ENCODE measurements at regions not wholly inside any gene's neighbourhood (a gene's known extent, or its start where the extent isn't known, plus 50 kb on each side); places are given as distances from the start of the nearest gene placed in this dataset.
A peak's percentile ranks its signal among the peaks of the same experiment; 100 is the strongest.

GRCh38 chr13:60696602-60697001, 299.6 kb downstream of the TDRD3 start:
- Histone ChIP-seq H3K4me2 (ENCODE audit: insufficient read depth in 1 of 2, low read depth in 2 of 2, low read length in 2 of 2) (0 out of 4 replicates have a peak overlapping the region, but pooled peaks of 1 of the 2 experiments have one; percentile 16), H4K91ac (replicated peaks; ENCODE audit: insufficient read length, low read length) (no peak overlapping the region), H3K79me2 (ENCODE audit: control insufficient read depth in 1 of 2, insufficient read depth in 2 of 2, low read length in 2 of 2) (no peaks in the 10 kb centered on the region), H3K23me2 (ENCODE audit: low read depth, low read length) (no peaks in the 10 kb centered on the region), H3K4me1 (replicated peaks in 1 of 4; ENCODE audit: control insufficient read depth in 3 of 4, insufficient read depth in 4 of 4, low read length in 3 of 4) (peaks cover 0 to 7% (median 0%) of the 10 kb centered on the region in 4 experiments; a peak in 3 of 7 replicates), H2AK5ac (ENCODE audit: low read depth, low read length) (no peak overlapping the region), H3K36me3 (ENCODE audit: control insufficient read depth in 2 of 4, insufficient read depth in 4 of 4, low read length in 3 of 4) (no peaks in the 10 kb centered on the region), H4K5ac (ENCODE audit: insufficient read length, low read depth, low read length) (no peak overlapping the region), H2BK15ac (ENCODE audit: low read length) (no peak overlapping the region), H2BK120ac (replicated peaks; ENCODE audit: low read depth, low read length) (no peak overlapping the region), H2BK20ac (ENCODE audit: low read length) (no peak overlapping the region), H3K4me3 (ENCODE audit: extremely low read depth in 1 of 4, insufficient read depth in 2 of 4, low read depth in 3 of 4, low read length in 4 of 4) (no peak overlapping the region), H3K18ac (ENCODE audit: extremely low read depth, low read length) (no peak overlapping the region), H4K20me1 (replicated peaks in 1 of 2; ENCODE audit: control insufficient read depth in 1 of 2, insufficient read depth in 2 of 2, low read length in 2 of 2) (no peaks in the 10 kb centered on the region), H3K27me3 (replicated peaks in 1 of 4; ENCODE audit: control insufficient read depth in 3 of 4, extremely low read depth in 1 of 4, insufficient read depth in 3 of 4, low read length in 3 of 4) (peaks cover 0 to 1% (median 0%) of the 10 kb centered on the region in 4 experiments; a peak in 1 of 7 replicates), H3K9me3 (ENCODE audit: insufficient read depth in 2 of 2, low read depth in 1 of 2, low read length in 1 of 2) (no peaks in the 10 kb centered on the region), H3K23ac (ENCODE audit: insufficient read length) (no peak overlapping the region), H3K56ac (replicated peaks; ENCODE audit: insufficient read length, low read depth, low read length) (no peak overlapping the region), H4K8ac (ENCODE audit: extremely low read depth, insufficient read depth, low read length) (no peak overlapping the region), H3K4ac (replicated peaks; ENCODE audit: insufficient read length, low read depth, low read length) (no peak overlapping the region), H3K9ac (replicated peaks in 1 of 4; ENCODE audit: extremely low read depth in 1 of 4, low read depth in 3 of 4, low read length in 3 of 4) (no peak overlapping the region), H3K79me1 (ENCODE audit: low read depth, low read length) (no peaks in the 10 kb centered on the region), H2BK12ac (ENCODE audit: low read depth, low read length) (no peak overlapping the region), H2AFZ (ENCODE audit: low read length) (no peak overlapping the region), H3K27ac (ENCODE audit: low read depth, low read length) (no peak overlapping the region), H2BK5ac (ENCODE audit: low read depth, low read length) (no peak overlapping the region), H3K14ac (ENCODE audit: insufficient read length) (no peak overlapping the region)
- ChIA-PET CTCF (ENCODE audit: partially characterized antibody) (interaction anchor here (0.7 kb wide), 1 partner anchor 216 kb away, joined by 3 read pairs; no protein-coding TSS in a partner anchor), POLR2A (ENCODE audit: partially characterized antibody) (no interaction called here)
- no peak for DNase-seq (ENCODE audit: low read depth in 1 of 2, low spot score in 2 of 2)
- FAIRE-seq, result peak; percentile 45
- 55% methylated on average over 6 of the region's 6 CpGs; no CpG with 5 or more reads in 1 of the 2 experiments for WGBS, 2 experiments (ENCODE audit: extremely low coverage in 1 of 2, insufficient coverage in 1 of 2, insufficient read length in 1 of 2, insufficient replicate concordance in 2 of 2, low coverage in 1 of 2, low lambda C conversion rate in 2 of 2, missing lambda C conversion rate in 1 of 2)
- TF ChIP-seq MAFK (IDR thresholded peaks at IDR 0.05; ENCODE audit: low read depth, low read length), result no peak
- TF ChIP-seq SP4 (IDR thresholded peaks at IDR 0.05; ENCODE audit: low read length), result no peak
- TF ChIP-seq JUND (IDR thresholded peaks at IDR 0.05; ENCODE audit: low read length), result no peak
- no peak for TF ChIP-seq POLR2A (IDR thresholded peaks at IDR 0.05; ENCODE audit: control extremely low read depth in 1 of 2, low read depth in 2 of 2, low read length in 2 of 2)
- TF ChIP-seq KDM1A (IDR thresholded peaks at IDR 0.05; ENCODE audit: borderline replicate concordance, low read length), result no peak
